ENCODE measurements at regions not wholly inside any gene's neighbourhood (a gene's known extent, or its start where the extent isn't known, plus 50 kb on each side); places are given as distances from the start of the nearest gene placed in this dataset.

- ATAC-seq (no peak), DNase-seq (ENCODE audit: low read depth, low spot score) (no peak)
- H3K4me3 ChIP-seq (replicated peaks in 1 of 2; ENCODE audit: low read depth in 1 of 2, low read length in 2 of 2): no peak overlapping the region
- H3K27ac ChIP-seq (ENCODE audit: low read depth, low read length): no peak overlapping the region
- no peak overlapping the region for H3K4me2 ChIP-seq (ENCODE audit: low read length)
- no TSS peak for BruUV-seq (replicated peaks)
- POLR2A ChIA-PET: no interaction called here
- CTCF ChIA-PET: no interaction called here
- H3K9me2 ChIP-seq (ENCODE audit: insufficient read depth): 0 out of 2 replicates have a peak, but pooled peaks cover 2% of the 10 kb centered on the region
- H3K36me3 ChIP-seq (ENCODE audit: control insufficient read depth in 1 of 2, insufficient read depth in 2 of 2, low read length in 2 of 2): no peaks in the 10 kb centered on the region
- H2AFZ ChIP-seq (ENCODE audit: low read depth, low read length, poor library complexity, severe bottlenecking): no peak overlapping the region
- TF ChIP-seq RAD21 (IDR thresholded peaks at IDR 0.05; ENCODE audit: low read depth): no peak
- no peak for TF ChIP-seq JUND (IDR thresholded peaks at IDR 0.05)
- TF ChIP-seq POLR2AphosphoS5 (IDR thresholded peaks at IDR 0.05; ENCODE audit: low read depth, low read length): no peak
- no peak for TF ChIP-seq EGR1 (IDR thresholded peaks at IDR 0.05; ENCODE audit: low read depth)
- TF ChIP-seq SRF (IDR thresholded peaks at IDR 0.05; ENCODE audit: low read depth): no peak
- TF ChIP-seq EZH2phosphoT487 (IDR thresholded peaks at IDR 0.05; ENCODE audit: borderline replicate concordance): no peak
- no peak for TF ChIP-seq CEBPB (IDR thresholded peaks at IDR 0.05; ENCODE audit: low read depth)
- no peak for TF ChIP-seq ZNF274 (IDR thresholded peaks at IDR 0.05; ENCODE audit: low read depth, low read length)
- TF ChIP-seq YY1 (IDR thresholded peaks at IDR 0.05; ENCODE audit: extremely low read depth, insufficient replicate concordance, low read depth, low read length): no peak
- no peak for TF ChIP-seq TCF7L2 (IDR thresholded peaks at IDR 0.05; ENCODE audit: borderline replicate concordance, extremely low read depth, insufficient read depth, insufficient read length)
- no peak for TF ChIP-seq ZFX (IDR thresholded peaks at IDR 0.05)
- TF ChIP-seq, protein P1, sequence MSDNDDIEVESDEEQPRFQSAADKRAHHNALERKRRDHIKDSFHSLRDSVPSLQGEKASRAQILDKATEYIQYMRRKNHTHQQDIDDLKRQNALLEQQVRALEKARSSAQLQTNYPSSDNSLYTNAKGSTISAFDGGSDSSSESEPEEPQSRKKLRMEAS (IDR thresholded peaks at IDR 0.05): no peak
- TF ChIP-seq FOSL1 (IDR thresholded peaks at IDR 0.05; ENCODE audit: low read depth): no peak
- no peak for TF ChIP-seq POLR2A (IDR thresholded peaks at IDR 0.05; ENCODE audit: borderline replicate concordance, extremely low read depth, insufficient read depth, insufficient read length)
- TF ChIP-seq CBX3 (IDR thresholded peaks at IDR 0.05; ENCODE audit: low read depth): no peak
- intact Hi-C loops (cut with micrococcal nuclease): no loop called here
- no peak overlapping the region for H3K9ac ChIP-seq (ENCODE audit: low read length)
- no peaks in the 10 kb centered on the region for H3K9me3 ChIP-seq (ENCODE audit: control insufficient read depth in 1 of 2, insufficient read depth in 1 of 2, low read depth in 1 of 2, low read length in 2 of 2)
- RAD21 ChIA-PET (ENCODE audit: low non-redundant PET in 1 of 2, low total read pairs in 2 of 2, uncharacterized antibody in 2 of 2, unreplicated experiment in 2 of 2): no interaction called here
- no peaks in the 10 kb centered on the region for H3K4me1 ChIP-seq (ENCODE audit: control insufficient read depth in 1 of 2, insufficient read depth in 2 of 2, low read length in 2 of 2)
- no peaks in the 10 kb centered on the region for H3K27me3 ChIP-seq (ENCODE audit: insufficient read depth, low read length)
- no peaks in the 10 kb centered on the region for H3K79me2 ChIP-seq (ENCODE audit: insufficient read depth, low read length)
- no peaks in the 10 kb centered on the region for H4K20me1 ChIP-seq (ENCODE audit: insufficient read depth)
Measured at GRCh38 chr9:91483835-91484234, 60.2 kb upstream of the NFIL3 start.

Measured in HCT116 (cell line).